IgD-negative memory B cell (primary cell): ENCODE measurements at regions not wholly inside any gene's neighbourhood (a gene's known extent, or its start where the extent isn't known, plus 50 kb on each side); places are given as distances from the start of the nearest gene placed in this dataset.
A peak's percentile ranks its signal among the peaks of the same experiment; 100 is the strongest.

Source experiments
- H3K27ac Mint-ChIP-seq, 3 donors: one replicate each; pipeline ENCODE4 v1.8.0; 2020 to 2022; ENCODE audit warnings: mild to moderate bottlenecking in 3 of 3, mixed read lengths in 3 of 3, moderate library complexity in 1 of 3
- H3K27me3 Mint-ChIP-seq: one replicate; pipeline ENCODE4 v1.8.0; 2021; ENCODE audit warnings: mixed read lengths
- H3K36me3 Mint-ChIP-seq: one replicate; pipeline ENCODE4 v1.8.0; 2020; ENCODE audit warnings: mild to moderate bottlenecking, mixed read lengths
- H3K4me1 Mint-ChIP-seq, 3 donors: one replicate each; pipeline ENCODE4 v1.8.0; 2020 to 2022; ENCODE audit warnings: mixed read lengths in 3 of 3, mild to moderate bottlenecking in 1 of 3
- H3K4me3 Mint-ChIP-seq, 4 donors: one replicate each; pipeline ENCODE4 v1.8.0; 2020 to 2022; ENCODE audit warnings: mild to moderate bottlenecking in 4 of 4, mixed read lengths in 4 of 4, moderate library complexity in 3 of 4
- H3K9me3 Mint-ChIP-seq, 3 donors: one replicate each; pipeline ENCODE4 v1.8.0; 2020 to 2021; ENCODE audit warnings: mixed read lengths in 3 of 3, mild to moderate bottlenecking in 1 of 3

GRCh38 chr20:23251779-23252178 lies 98.8 kb upstream of the NXT1 start:
- peaks cover 0 to 8% (median 0%) of the 10 kb centered on the region in 3 donors for H3K4me1 Mint-ChIP-seq
- H3K27me3 Mint-ChIP-seq: peaks cover 19% of the 10 kb centered on the region
- no peak overlapping the region for H3K27ac Mint-ChIP-seq

GRCh38 chr20:23249541-23249940 lies 101.0 kb upstream of the NXT1 start:
- Mint-ChIP-seq H3K4me3 (no peak overlapping the region), H3K9me3 (peaks cover 0 to 7% (median 0%) of the 10 kb centered on the region in 3 donors), H3K27ac (no peak overlapping the region), H3K4me1 (peaks cover 0 to 11% (median 0%) of the 10 kb centered on the region in 3 donors), H3K36me3 (peaks cover 2% of the 10 kb centered on the region), H3K27me3 (peaks cover 15% of the 10 kb centered on the region)

More at GRCh38 chr20:23251779-23252178, 98.8 kb upstream of the NXT1 start:
- Mint-ChIP-seq H3K4me3 (no peak overlapping the region), H3K36me3 (peaks cover 4% of the 10 kb centered on the region), H3K9me3 (no peaks in the 10 kb centered on the region)

- H3K36me3 Mint-ChIP-seq: no peaks in the 10 kb centered on the region
- H3K4me1 Mint-ChIP-seq: peaks cover 0 to 11% (median 0%) of the 10 kb centered on the region in 3 donors
- no peak overlapping the region for H3K27ac Mint-ChIP-seq
- no peak overlapping the region for H3K4me3 Mint-ChIP-seq
- peaks cover 0 to 7% (median 0%) of the 10 kb centered on the region in 3 donors for H3K9me3 Mint-ChIP-seq
- peaks cover 15% of the 10 kb centered on the region for H3K27me3 Mint-ChIP-seq
Measured at GRCh38 chr20:23248461-23248882, 102.1 kb upstream of the NXT1 start.

- peaks cover 0 to 11% (median 0%) of the 10 kb centered on the region in 3 donors for H3K4me1 Mint-ChIP-seq
- H3K27me3 Mint-ChIP-seq: peaks cover 12% of the 10 kb centered on the region
- no peaks in the 10 kb centered on the region for H3K36me3 Mint-ChIP-seq
- H3K4me3 Mint-ChIP-seq: no peak overlapping the region
- H3K9me3 Mint-ChIP-seq: peaks cover 0 to 7% (median 4%) of the 10 kb centered on the region in 3 donors
- no peak overlapping the region for H3K27ac Mint-ChIP-seq
Measured at GRCh38 chr20:23246717-23247664, 103.6 kb upstream of the NXT1 start.

GRCh38 chr20:23245553-23246181 lies 104.9 kb upstream of the NXT1 start:
- Mint-ChIP-seq H3K4me3 (no peak overlapping the region), H3K27me3 (peaks cover 6% of the 10 kb centered on the region), H3K27ac (no peak overlapping the region), H3K9me3 (peaks cover 2 to 7% (median 4%) of the 10 kb centered on the region in 3 donors), H3K36me3 (no peaks in the 10 kb centered on the region), H3K4me1 (peaks cover 0 to 11% (median 0%) of the 10 kb centered on the region in 3 donors)

- H3K4me1 Mint-ChIP-seq: peaks cover 0 to 11% (median 0%) of the 10 kb centered on the region in 3 donors
Measured at GRCh38 chr20:23244916-23245552, 105.6 kb upstream of the NXT1 start.

GRCh38 chr20:23244156-23244915 lies 106.3 kb upstream of the NXT1 start:
- Mint-ChIP-seq H3K36me3 (no peaks in the 10 kb centered on the region), H3K4me1 (peaks cover 0 to 11% (median 0%) of the 10 kb centered on the region in 3 donors), H3K27ac (peak overlapping the region in 1 of 3 donors; percentile 50), H3K9me3 (peaks cover 2 to 13% (median 6%) of the 10 kb centered on the region in 3 donors), H3K4me3 (no peak overlapping the region), H3K27me3 (peaks cover 4% of the 10 kb centered on the region)

More at GRCh38 chr20:23244916-23245552, 105.6 kb upstream of the NXT1 start:
- Mint-ChIP-seq H3K4me3 (peak overlapping the region in 1 of 4 donors; percentile 2), H3K27me3 (peaks cover 6% of the 10 kb centered on the region), H3K27ac (peak overlapping the region in 1 of 3 donors; percentile 50), H3K9me3 (peaks cover 2 to 7% (median 4%) of the 10 kb centered on the region in 3 donors), H3K36me3 (no peaks in the 10 kb centered on the region)

GRCh38 chr20:23243791-23244155 lies 106.8 kb upstream of the NXT1 start:
- Mint-ChIP-seq H3K36me3 (no peaks in the 10 kb centered on the region), H3K27ac (no peak overlapping the region), H3K27me3 (peaks cover 4% of the 10 kb centered on the region), H3K4me1 (peaks cover 0 to 11% (median 0%) of the 10 kb centered on the region in 3 donors), H3K9me3 (peaks cover 2 to 19% (median 12%) of the 10 kb centered on the region in 3 donors), H3K4me3 (no peak overlapping the region)

- peaks cover 8% of the 10 kb centered on the region for H3K27me3 Mint-ChIP-seq
- no peak overlapping the region for H3K27ac Mint-ChIP-seq
- peaks cover 0 to 11% (median 0%) of the 10 kb centered on the region in 3 donors for H3K4me1 Mint-ChIP-seq
- peaks cover 2 to 26% (median 21%) of the 10 kb centered on the region in 3 donors for H3K9me3 Mint-ChIP-seq
- H3K36me3 Mint-ChIP-seq: no peaks in the 10 kb centered on the region
- no peak overlapping the region for H3K4me3 Mint-ChIP-seq
Measured at GRCh38 chr20:23242556-23243180, 107.9 kb upstream of the NXT1 start.

GRCh38 chr20:23242104-23242503 lies 108.5 kb upstream of the NXT1 start:
- Mint-ChIP-seq H3K9me3 (peaks cover 2 to 31% (median 24%) of the 10 kb centered on the region in 3 donors), H3K27ac (no peak overlapping the region), H3K4me1 (peaks cover 0 to 6% (median 0%) of the 10 kb centered on the region in 3 donors), H3K27me3 (peaks cover 5% of the 10 kb centered on the region), H3K36me3 (no peaks in the 10 kb centered on the region), H3K4me3 (no peak overlapping the region)

- Mint-ChIP-seq H3K9me3 (peaks cover 2 to 31% (median 25%) of the 10 kb centered on the region in 3 donors), H3K4me1 (peaks cover 0 to 2% (median 0%) of the 10 kb centered on the region in 3 donors), H3K36me3 (no peaks in the 10 kb centered on the region), H3K27me3 (peaks cover 5% of the 10 kb centered on the region), H3K4me3 (no peak overlapping the region), H3K27ac (no peak overlapping the region)
Measured at GRCh38 chr20:23241416-23241815, 109.2 kb upstream of the NXT1 start.

GRCh38 chr20:23240519-23240918 lies 110.1 kb upstream of the NXT1 start:
- H3K4me1 Mint-ChIP-seq: no peaks in the 10 kb centered on the region
- peaks cover 5% of the 10 kb centered on the region for H3K27me3 Mint-ChIP-seq
- no peak overlapping the region for H3K27ac Mint-ChIP-seq
- no peak overlapping the region for H3K4me3 Mint-ChIP-seq
- H3K9me3 Mint-ChIP-seq: peaks cover 2 to 28% (median 25%) of the 10 kb centered on the region in 3 donors
- H3K36me3 Mint-ChIP-seq: no peaks in the 10 kb centered on the region

GRCh38 chr20:23237201-23237600 lies 113.4 kb upstream of the NXT1 start:
- H3K36me3 Mint-ChIP-seq: peaks cover 2% of the 10 kb centered on the region
- H3K27ac Mint-ChIP-seq: no peak overlapping the region
- peaks cover 2 to 28% (median 26%) of the 10 kb centered on the region in 3 donors for H3K9me3 Mint-ChIP-seq
- H3K4me1 Mint-ChIP-seq: no peaks in the 10 kb centered on the region
- H3K4me3 Mint-ChIP-seq: no peak overlapping the region
- peaks cover 5% of the 10 kb centered on the region for H3K27me3 Mint-ChIP-seq
